ENCODE measurements at regions not wholly inside any gene's neighbourhood (a gene's known extent, or its start where the extent isn't known, plus 50 kb on each side); places are given as distances from the start of the nearest gene placed in this dataset.
"Not testable (repeated sequence)": the region's sequence is repeated elsewhere in the genome, so short reads cannot be mapped to it uniquely, and the experiment has no call there.

DNA sequence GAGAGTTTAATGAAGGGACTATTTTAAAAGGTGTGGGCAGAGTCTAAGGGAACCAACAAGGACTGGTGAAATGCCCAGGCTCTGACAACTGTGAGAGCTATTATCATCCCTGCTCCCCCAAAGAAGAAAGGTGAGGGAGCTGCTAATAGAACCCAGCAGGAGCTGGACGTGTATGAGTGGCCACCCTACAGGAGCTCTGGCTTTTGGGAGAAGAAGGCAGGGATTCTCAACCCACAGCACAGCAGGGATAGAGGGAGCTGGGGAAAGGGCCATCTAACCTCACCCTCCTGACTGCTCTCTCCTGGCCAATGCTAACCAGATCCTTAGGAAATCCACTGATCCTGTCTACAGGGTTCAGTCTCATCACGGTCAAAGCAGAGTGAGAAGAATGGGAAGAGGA, 57.1 kb downstream of the GRIN2B start:
- DNase-seq, result no peak

GRCh38 chr12:13918897-13919296, 62.5 kb downstream of the GRIN2B start:
- DNase-seq, result no peak

GRCh38 chr12:13915096-13915495, 66.3 kb downstream of the GRIN2B start:
- no peak for DNase-seq

DNA sequence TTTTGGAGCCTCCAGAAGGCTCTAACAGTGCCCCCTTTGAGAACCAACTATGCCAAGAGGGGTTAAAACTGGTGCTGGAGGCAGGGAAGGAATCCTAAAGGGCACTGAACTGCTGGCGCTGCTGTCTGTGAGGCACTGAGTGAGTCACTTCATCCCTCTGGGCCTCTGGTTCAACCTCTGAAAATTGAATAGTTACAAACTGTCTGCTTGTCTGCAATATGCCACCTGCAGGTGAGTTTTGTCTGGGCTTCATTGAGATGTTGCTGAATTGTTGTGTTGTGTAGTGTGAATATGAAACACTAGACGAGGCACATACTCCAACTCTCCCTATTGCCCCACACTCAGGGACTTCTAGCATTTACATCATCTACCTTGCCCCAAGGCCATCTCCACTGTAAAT, 68.0 kb downstream of the GRIN2B start:
- DNase-seq, result no peak

GRCh38 chr12:13911756-13912554, 69.4 kb downstream of the GRIN2B start:
- DNase-seq, result no peak

DNA sequence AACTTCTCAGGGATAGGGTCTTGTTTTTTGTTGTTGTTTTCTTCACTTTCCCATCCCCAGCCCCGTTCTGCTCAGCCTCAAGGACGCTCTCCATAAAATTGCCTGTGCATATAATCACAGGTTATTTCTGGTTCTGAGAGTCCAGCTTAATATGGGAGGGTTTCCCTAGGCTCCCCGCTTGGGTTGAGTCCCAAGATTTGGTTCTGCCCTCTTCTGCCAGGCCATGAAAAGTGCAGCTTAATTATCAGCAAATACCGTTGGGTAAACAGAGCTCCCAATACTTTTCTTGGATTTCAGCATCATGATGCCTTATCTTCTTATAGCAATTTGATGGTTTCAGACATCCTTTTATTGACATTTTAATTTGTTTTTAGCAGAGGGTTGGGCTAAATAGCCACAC, 75.6 kb downstream of the GRIN2B start:
- DNase-seq, result no peak

- no peak for DNase-seq
Measured at GRCh38 chr12:13900718-13901117, 80.7 kb downstream of the GRIN2B start.

DNA sequence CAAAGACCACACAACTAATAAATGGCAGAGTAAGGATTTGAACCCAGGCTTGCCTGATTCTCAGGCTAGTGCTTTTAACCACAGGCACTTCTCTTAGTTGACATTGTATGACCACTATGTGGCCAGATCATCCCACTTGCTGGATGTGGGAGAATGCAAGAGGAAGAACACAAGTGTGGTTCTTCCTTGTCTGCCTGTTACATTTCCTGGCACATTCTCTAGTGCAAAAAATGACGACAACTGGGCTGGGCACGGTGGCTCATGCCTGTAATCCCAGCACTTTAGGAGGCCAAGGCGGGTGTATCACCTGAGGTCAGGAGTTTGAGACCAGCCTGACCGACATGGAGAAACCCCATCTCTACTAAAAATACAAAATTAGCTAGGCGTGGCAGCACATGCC, 83.0 kb downstream of the GRIN2B start:
- DNase-seq, result not testable (repeated sequence)

DNA sequence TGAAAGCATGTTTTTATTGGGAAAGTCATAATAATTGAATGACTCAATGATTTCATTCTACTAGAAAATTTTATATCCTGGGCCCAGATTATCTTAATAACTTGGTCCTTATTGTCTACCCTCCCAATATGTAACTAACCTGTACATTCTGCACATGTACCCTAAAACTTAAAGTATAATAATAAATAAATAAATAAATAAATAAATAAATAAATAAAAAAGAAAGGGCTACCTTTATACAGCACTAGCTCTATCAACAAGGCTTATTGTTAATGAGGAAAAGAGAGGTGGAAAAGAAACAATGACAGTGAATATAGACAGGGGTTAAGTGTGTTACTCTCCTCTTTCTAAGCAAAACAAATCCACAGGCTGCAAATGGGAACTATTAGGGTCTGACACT, 83.6 kb downstream of the GRIN2B start:
- DNase-seq, result no peak

DNA sequence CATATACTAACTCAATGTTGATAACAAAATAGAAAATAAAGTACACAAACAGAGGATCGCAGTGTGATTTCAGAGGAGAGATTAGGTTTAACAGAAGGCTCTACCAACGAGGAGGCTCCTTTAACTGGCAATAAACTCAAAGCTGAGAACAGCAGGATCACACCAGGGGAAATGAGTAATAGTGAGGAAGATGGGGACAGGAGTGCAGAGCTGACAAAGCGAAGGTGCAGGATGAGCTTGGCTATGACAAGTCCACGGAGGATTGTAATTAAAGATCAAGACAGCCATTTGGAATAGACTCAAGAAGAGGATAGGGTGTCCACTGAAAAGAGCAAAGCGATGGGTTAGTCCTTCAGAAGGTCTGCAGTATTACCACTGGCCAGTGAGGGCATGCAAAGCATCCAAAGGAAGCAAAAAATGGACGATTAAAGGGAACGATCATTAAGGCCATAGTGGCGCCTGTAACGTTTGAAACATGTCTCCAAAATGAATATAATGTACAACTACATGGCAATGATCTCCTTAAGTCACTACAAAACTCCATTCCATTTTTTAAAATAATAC, 85.3 kb downstream of the GRIN2B start:
- no peak for DNase-seq

GRCh38 chr12:13891902-13892301, 89.5 kb downstream of the GRIN2B start:
- no peak for DNase-seq

DNA sequence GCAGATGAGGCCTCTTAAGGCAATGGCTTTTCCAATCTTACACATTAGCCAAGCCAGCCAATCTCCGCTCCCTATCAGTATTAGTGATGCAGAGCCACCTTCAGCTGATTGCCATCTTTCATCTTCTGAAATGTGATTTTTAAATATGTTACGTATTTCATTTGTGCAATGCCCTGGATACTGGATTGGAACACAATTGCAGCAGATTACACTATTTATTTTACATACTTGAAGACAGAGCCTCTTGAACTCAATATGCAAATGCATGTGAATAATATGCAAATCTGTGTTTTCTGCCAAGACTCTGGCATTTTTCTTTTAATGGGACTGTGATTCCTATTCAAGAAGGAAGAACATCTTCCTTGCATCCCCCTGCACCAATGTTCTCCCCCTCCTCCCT, 90.5 kb downstream of the GRIN2B start:
- DNase-seq, result no peak

DNA sequence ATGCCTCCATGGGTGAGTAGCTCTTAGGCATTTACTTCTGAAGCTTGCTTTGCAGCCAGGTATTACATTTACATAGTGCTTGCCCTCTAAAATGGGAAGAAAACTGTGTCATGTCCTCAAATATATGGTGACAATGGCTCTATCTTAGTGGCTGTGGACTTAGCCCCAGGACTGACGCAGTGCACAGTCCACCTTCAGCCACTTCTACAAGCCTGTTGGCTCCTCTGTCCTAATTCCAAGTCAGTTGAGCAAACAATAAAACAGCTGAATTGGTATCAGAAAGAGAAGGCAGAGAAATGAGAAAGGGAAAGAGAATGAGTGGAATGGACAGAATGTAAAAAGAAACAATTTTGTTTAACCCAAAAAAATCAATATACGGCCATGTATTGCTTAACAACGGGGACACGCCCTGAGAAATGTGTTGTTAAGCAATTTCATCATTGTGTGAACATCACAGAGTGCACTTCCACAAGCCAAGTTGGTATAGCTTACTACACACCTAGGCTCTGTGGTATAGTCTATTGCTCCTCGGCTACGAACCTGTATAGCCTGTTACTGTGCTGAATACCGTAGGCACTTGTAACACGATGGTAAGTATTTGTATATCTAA, 93.5 kb downstream of the GRIN2B start:
- DNase-seq, result no peak

DNA sequence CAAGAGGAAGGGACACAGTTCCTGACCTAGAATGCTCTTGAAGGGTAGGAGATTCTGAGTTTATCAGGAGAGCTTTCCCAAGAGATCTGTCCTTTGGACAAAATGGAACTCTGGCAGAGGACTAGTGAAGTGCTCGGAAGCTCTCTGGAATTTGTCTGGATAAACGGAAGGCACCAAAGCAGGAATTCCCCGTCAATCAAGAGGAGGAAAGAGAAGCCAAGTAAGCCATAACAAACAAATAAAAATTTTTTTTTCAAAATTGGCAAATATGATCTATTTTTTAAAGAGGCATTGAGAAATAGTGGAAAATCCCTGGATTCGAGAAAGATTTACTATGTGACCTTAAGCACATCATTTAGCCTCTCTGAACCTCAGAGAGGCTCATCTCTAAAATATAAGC, 99.2 kb downstream of the GRIN2B start:
- DNase-seq, result no peak

- DNase-seq, result no peak
Measured at GRCh38 chr12:13880613-13881012, 100.8 kb downstream of the GRIN2B start.

GRCh38 chr12:13875744-13876143, 105.7 kb downstream of the GRIN2B start:
- DNase-seq, result no peak

DNA sequence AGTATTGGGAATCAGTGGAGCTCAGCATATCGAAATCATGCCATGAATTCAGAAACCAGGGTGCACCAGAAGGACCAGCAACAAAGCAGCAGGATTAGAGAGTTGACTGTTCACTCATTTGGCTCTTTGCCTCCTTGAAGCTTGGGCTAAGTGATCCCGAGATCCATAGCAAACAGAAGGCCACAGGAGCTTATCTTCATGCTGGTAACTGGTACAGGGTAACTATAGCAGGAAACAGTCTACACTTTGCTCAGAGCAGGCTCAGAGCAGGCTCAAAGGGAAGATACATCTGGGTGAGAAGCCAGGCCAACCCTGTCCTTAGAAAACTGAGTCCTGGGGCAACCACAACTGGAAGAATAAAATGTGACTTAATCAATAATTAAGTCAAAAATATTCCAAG, 111.1 kb downstream of the GRIN2B start:
- no peak for DNase-seq

- peak; percentile 30 to 66 for DNase-seq
Measured at GRCh38 chr12:13864081-13864673, 117.2 kb downstream of the GRIN2B start.

- DNase-seq, result no peak
Measured at GRCh38 chr12:13857750-13858149, 123.7 kb downstream of the GRIN2B start.

DNA sequence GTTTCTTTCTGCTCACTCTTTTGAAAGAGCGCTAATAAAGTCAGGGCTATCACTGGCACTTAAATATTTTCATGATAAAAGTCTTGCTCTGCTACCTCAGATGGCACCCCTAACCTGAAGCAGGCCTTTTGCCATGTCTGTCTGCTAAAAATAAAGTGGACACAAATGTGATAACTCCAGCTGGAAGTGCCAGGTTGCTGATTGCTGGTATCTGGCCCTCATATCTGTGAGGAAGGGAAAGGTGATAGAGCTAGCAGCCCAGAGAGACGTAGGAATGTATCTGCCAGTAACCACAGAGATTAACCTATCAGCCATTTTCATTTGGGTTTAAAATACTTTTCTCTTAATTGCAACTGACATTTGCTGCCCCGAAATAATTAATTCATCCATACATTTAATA, 127.9 kb downstream of the GRIN2B start:
- no peak for DNase-seq

DNA sequence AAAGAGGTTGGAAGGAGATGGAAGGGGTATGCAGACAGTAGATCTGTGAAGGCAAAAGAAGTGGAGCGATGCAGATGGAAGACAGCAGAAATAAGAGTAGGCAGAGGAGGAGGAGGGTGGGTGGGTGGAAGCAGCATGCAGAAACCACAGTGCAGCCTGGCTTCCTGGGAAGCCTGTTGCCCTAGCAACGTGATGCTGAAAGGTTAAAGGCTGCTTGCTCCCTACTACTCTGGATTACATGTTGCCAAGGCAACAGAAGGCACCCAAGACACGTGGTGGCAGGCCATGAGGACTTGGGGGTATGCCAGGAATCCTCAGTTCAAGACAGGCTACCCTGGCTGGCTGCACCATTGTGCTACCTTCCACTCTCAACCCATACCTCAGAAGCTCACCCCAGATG, 129.6 kb downstream of the GRIN2B start:
- DNase-seq, result no peak

DNA sequence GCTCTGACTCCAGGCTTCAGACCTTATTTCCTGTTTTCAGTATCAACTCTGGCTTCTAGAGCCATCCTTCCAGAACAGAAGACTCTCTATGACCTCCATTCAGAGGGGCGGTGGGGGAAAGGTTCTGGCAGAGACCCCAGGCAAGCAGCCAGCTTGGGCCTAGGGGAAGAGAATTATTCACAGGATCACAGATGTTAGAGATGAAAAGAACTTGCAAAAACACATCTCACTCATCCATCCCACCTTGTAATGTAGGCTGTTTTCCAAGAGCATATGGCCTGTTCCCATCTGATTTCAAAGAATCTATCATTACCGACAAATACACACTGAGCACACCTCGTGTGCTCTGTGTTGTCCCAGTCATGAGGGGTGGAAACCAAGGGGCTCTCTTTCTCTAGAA, 131.9 kb downstream of the GRIN2B start:
- DNase-seq, result no peak

GRCh38 chr12:13843841-13844240, 137.6 kb downstream of the GRIN2B start:
- no peak for DNase-seq

DNA sequence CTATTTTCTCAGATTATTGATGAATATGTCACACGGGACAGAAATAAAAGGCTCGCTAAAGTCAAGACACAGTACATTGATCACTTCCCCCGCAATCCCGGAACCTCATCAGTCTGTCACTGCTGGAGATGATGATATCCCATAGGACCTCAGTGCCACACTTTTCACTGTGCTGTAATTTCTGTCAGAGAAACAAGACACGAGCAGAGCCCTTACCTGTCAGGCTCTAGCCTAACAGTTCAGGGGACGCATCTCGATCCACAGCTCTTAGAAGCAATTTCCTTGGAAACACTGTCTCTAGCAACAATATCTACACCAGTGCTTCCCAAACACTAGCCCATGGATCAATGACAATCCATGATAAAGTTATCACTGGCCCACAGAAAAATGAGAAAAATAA, 140.0 kb downstream of the GRIN2B start:
- DNase-seq, result no peak

All from SW 1271 (cell line).